Activated naive CD4-positive, alpha-beta T cell treated with anti-CD3 and anti-CD28 coated beads for 36 hours (primary cell): ENCODE measurements at regions not wholly inside any gene's neighbourhood (a gene's known extent, or its start where the extent isn't known, plus 50 kb on each side); places are given as distances from the start of the nearest gene placed in this dataset.

Experiments used
- CTCF ChIA-PET: fragments of 350-600 bp; sonication (Branson Sonifier 250); formaldehyde crosslinking; loops from one replicate; lab custom pipeline; 2021; ENCODE audit warnings: antibody characterized with exemption; lab: Charles Lee
- DNase-seq: peaks from one replicate; pipeline ENCODE4 v3.0.0-alpha.2; 2020
- H3K27ac Mint-ChIP-seq: one replicate; pipeline ENCODE4 v1.8.0; 2021; ENCODE audit warnings: mild to moderate bottlenecking, mixed read lengths
- H3K27me3 Mint-ChIP-seq: one replicate; pipeline ENCODE4 v1.8.0; 2021; ENCODE audit warnings: low read depth, mixed read lengths
- H3K36me3 Mint-ChIP-seq: one replicate; pipeline ENCODE4 v1.8.0; 2021; ENCODE audit warnings: low read depth, mixed read lengths
- H3K4me1 Mint-ChIP-seq: one replicate; pipeline ENCODE4 v1.8.0; 2021; ENCODE audit warnings: low read depth, mixed read lengths
- H3K4me3 Mint-ChIP-seq: one replicate; pipeline ENCODE4 v1.8.0; 2021; ENCODE audit warnings: mild to moderate bottlenecking, moderate library complexity, mixed read lengths
- H3K9me3 Mint-ChIP-seq: one replicate; pipeline ENCODE4 v1.8.0; 2021; ENCODE audit warnings: mixed read lengths
- intact Hi-C: fragments of 100-400 bp; cut with micrococcal nuclease; formaldehyde crosslinking; loops from one replicate; pipeline ENCODE4 v1.15.1; 2023

DNA sequence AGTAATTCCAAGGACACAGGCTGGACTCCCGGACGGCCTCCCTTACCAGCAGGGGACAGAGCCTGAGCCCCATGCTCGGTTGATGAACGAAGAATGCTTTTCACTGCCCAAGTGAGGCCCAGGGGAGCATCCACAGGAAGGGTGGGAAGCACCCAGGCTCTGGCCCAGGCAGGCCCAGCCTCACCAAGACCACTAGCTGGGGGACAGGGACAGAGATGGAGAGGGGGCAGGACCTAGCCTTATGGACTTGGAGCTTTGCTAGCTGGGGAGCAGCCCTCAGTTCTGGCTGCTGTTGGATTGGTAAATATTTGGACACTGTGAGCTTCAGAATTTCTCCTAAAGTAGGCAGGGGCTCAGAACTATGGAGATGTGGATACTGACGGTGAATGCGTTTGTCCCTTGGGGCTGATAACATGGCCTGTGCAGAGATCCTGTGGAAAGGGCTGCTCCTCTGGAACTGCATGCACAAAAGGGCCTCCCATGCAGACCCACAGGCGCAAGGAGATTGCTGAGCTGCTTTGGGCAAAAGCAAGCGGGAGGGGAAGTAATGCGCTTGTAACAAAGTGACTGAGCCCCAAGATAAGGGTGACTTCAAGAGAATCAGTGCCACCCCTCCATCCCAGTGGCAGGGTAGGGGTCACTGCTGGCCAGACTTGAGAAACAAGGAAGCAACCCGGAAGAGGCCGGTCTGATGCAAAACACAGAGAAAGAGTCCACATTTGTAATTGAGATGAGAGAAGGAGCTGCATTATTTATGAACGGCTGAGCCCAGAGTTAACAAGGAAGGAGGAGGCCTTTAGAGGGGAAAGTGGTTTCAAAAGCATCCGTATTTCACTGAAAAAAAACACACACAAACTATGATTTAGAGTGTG lies 70.1 kb upstream of the MEF2A start:
- DNase-seq, result no peak
- Mint-ChIP-seq H3K27me3 (no peaks in the 10 kb centered on the region), H3K4me3 (no peak overlapping the region), H3K27ac (peak overlapping the region; percentile 16), H3K36me3 (no peaks in the 10 kb centered on the region), H3K4me1 (peaks cover 17% of the 10 kb centered on the region), H3K9me3 (no peaks in the 10 kb centered on the region)
- CTCF ChIA-PET, result interaction anchor here (0.6 to 1.2 kb wide), 3 partner anchors 20 to 259 kb away, joined by 3 read pairs; no protein-coding TSS in a partner anchor
- intact Hi-C loops, result no loop called here

DNA sequence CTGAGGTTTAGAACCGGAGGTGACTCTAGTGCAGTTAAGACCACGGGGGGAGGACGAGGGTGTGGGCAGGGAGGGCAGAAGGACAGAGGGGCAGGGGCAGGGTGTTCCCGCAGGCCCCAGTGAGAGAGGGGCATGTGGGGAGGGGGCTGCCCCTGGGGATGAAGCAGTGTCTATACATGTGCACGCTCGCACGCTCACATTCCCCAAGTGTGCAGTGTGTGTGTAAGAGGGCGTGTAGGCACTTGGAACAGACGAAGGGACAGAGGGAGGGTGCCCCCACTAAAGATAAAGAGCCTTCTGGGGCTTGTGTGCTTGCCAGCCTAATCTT lies 69.5 kb upstream of the MEF2A start:
- DNase-seq, result no peak
- intact Hi-C loops, result no loop called here
- Mint-ChIP-seq H3K4me1 (peaks cover 21% of the 10 kb centered on the region), H3K27ac (no peak overlapping the region), H3K27me3 (no peaks in the 10 kb centered on the region), H3K4me3 (no peak overlapping the region), H3K9me3 (no peaks in the 10 kb centered on the region), H3K36me3 (no peaks in the 10 kb centered on the region)
- CTCF ChIA-PET, result interaction anchor here (0.6 to 1.2 kb wide), 3 partner anchors 20 to 259 kb away, joined by 3 read pairs; no protein-coding TSS in a partner anchor

DNA sequence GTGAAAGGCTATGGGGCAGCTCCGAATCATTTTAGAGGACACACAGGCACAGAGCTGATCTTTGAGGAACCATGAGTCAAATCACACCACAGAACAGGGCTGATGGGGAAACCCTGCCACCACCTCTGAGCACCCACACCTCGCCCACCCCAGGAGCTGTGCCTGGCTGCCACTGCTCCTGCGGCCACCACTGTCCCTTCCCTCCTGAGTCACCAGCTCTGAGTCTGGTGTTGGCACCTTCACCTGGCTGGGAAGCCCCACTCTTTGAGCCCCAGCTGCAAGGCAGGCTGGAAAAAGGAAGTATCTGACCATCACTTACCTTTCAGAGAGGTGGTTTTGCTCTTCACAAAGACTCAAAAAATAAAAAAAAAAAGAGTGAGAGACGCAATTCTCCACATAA lies 63.6 kb upstream of the MEF2A start:
- Mint-ChIP-seq H3K9me3 (no peaks in the 10 kb centered on the region), H3K27me3 (no peaks in the 10 kb centered on the region), H3K4me3 (no peak overlapping the region), H3K4me1 (peaks cover 31% of the 10 kb centered on the region), H3K36me3 (no peaks in the 10 kb centered on the region), H3K27ac (no peak overlapping the region)
- intact Hi-C loops, result no loop called here
- CTCF ChIA-PET, result interaction anchor here (0.5 to 1.2 kb wide), 2 partner anchors 19 to 202 kb away, joined by 3 to 5 read pairs; no protein-coding TSS in a partner anchor
- DNase-seq, result peak; percentile 33

DNA sequence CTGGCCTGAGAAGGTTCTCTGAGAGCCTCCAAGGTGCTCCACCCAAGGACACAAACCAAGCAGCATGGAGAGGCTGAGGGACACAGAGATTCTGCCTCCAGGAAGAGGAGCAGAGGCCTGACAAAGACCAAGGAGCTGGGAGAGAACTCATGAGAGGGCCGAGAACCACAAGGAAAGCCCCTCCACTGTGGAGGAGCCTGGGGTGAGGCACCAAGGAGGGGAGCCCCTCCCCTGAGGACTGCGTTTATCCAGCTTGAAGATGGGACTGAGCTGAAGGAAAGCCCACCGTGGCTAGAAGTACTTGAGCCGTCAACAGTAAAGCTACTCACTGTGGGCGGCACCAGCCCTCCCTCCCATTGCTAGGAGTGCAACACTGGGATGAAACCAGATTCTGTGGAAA lies 63.1 kb upstream of the MEF2A start:
- H3K4me1 Mint-ChIP-seq, result peaks cover 31% of the 10 kb centered on the region
- H3K27ac Mint-ChIP-seq, result no peak overlapping the region
- intact Hi-C loops, result no loop called here
- no peaks in the 10 kb centered on the region for H3K36me3 Mint-ChIP-seq
- H3K4me3 Mint-ChIP-seq, result no peak overlapping the region
- H3K27me3 Mint-ChIP-seq, result no peaks in the 10 kb centered on the region
- no peaks in the 10 kb centered on the region for H3K9me3 Mint-ChIP-seq
- CTCF ChIA-PET, result interaction anchor here (0.5 to 1.2 kb wide), 2 partner anchors 19 to 202 kb away, joined by 3 to 5 read pairs; no protein-coding TSS in a partner anchor
- no peak for DNase-seq

DNA sequence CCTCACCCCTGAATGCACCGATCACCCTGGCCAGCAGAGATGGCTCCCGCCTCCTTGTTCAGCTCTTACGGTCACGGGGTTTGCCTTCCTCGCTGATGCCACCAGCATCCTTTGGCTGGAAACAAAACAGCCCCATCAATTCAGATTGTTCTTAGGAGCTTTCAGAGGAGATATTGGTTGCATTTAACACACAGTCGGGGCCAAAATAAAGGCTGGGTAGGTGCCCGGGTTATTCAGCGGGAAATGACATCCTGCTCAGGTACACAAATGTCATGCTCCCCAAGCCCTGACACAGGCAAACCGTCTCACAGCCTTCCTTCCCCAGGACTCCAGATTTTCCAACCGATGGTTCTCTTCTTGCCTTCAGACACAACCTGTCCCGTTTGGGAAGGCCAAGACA lies 62.4 kb upstream of the MEF2A start:
- H3K4me3 Mint-ChIP-seq, result no peak overlapping the region
- intact Hi-C loops, result no loop called here
- H3K27ac Mint-ChIP-seq, result no peak overlapping the region
- CTCF ChIA-PET, result interaction anchor here (1.2 to 1.4 kb wide), 2 partner anchors 70 to 201 kb away, joined by 3 to 5 read pairs; no protein-coding TSS in a partner anchor
- H3K9me3 Mint-ChIP-seq, result no peaks in the 10 kb centered on the region
- H3K4me1 Mint-ChIP-seq, result peaks cover 31% of the 10 kb centered on the region
- H3K36me3 Mint-ChIP-seq, result no peaks in the 10 kb centered on the region
- no peaks in the 10 kb centered on the region for H3K27me3 Mint-ChIP-seq
- DNase-seq, result no peak

DNA sequence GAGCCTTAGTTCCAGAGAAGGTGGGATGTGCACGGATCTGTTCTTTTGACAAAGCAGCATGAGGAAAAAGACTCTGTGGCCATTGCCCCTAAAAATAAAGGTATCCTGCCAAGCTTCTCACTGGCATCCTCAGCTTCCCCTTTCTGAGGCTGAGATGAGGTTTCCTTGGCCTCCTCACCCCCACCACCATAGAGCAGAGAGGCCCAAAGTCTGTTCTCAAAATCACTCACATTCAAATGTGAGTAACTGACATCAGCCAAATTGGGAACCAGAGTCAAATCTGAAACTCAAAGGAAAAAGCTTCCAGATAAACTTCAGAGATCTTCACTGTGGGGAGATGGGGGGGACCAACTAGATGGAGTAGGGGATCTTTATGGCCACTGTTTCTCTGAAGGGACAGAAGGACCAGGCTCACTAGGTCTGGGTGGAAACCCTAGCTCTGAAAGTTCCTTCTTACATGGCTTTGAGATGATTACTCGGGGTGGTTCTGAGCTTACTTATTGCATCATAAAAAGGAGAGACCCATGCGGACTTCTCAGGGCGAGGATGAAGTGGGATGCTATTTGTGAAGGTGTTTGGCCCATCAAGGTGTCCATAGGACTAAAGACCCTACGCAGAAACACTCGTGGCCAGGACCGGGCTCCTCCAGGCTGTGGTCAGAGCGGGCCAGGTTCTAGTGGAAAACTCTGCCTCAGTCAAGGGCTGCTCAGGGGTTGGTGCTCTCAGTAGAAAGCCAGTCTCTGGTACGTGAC lies 61.5 kb upstream of the MEF2A start:
- Mint-ChIP-seq H3K27me3 (no peaks in the 10 kb centered on the region), H3K9me3 (no peaks in the 10 kb centered on the region), H3K4me1 (peaks cover 34% of the 10 kb centered on the region), H3K4me3 (no peak overlapping the region), H3K36me3 (no peaks in the 10 kb centered on the region), H3K27ac (no peak overlapping the region)
- CTCF ChIA-PET, result interaction anchor here (0.9 to 1.4 kb wide), 2 partner anchors 71 to 232 kb away, joined by 3 read pairs; no protein-coding TSS in a partner anchor
- intact Hi-C loops, result loop anchor here (1.0 kb wide), 1 partner anchor 79 kb away; no protein-coding TSS in a partner anchor
- peak; percentile 34 for DNase-seq

DNA sequence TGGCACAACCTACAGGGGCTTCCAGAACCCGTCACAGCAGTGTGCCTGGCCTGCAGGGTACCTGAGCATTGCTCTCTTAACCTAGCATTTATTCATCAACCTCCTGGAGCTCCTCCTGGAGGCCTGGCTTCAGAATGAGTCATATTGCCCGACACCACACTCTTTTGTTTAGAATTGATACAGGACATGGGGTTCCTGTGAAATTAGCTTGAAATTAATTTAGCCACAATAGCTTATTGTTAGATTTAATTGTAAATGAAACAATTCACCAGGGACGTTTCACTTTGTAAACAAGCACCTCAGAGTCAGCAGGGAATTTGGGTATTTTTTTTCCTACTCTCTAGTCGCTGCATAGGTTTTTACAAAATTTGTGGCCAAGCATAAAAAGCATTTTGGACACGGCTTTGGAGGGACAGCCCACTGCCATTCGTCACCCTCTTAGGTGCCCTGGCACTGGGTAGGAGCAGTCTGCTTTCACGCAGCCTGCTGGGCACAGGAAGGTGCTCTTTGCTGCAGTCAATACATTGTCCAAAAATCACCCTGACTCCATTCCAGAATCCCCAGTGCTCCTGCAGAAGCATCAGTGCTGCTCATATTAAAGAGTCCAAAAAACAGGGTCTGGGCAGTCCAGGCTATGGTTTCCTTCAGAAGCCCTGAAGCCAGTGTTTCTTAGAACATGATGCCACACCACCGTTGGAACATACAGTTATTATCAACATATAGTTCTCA lies 60.8 kb upstream of the MEF2A start:
- peaks cover 38% of the 10 kb centered on the region for H3K4me1 Mint-ChIP-seq
- H3K27me3 Mint-ChIP-seq, result no peaks in the 10 kb centered on the region
- intact Hi-C loops, result loop anchor here (1.0 kb wide), 1 partner anchor 80 kb away; no protein-coding TSS in a partner anchor
- H3K36me3 Mint-ChIP-seq, result no peaks in the 10 kb centered on the region
- H3K27ac Mint-ChIP-seq, result no peak overlapping the region
- CTCF ChIA-PET, result interaction anchor here (0.9 kb wide), 1 partner anchor 232 kb away, joined by 3 read pairs; no protein-coding TSS in a partner anchor
- DNase-seq, result peak; percentile 25
- no peaks in the 10 kb centered on the region for H3K9me3 Mint-ChIP-seq
- no peak overlapping the region for H3K4me3 Mint-ChIP-seq

DNA sequence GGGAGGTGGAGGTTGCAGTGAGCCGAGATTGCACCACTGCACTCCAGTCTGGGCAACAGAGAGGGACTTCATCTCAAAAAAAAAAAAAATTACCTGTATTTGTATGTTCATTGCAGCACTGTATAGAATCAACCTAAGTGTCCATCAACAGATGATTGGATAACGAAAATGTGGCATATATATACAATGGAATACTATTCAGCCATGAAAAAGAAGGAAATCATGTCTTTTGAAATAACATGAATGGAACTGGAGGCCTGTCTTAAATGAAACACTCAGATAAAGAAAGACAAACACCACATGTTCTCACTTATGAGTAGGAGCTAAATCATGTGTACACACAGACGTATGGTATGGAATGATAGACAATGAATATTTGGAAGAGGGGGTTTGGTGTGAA lies 59.4 kb upstream of the MEF2A start:
- H3K36me3 Mint-ChIP-seq, result no peaks in the 10 kb centered on the region
- H3K4me3 Mint-ChIP-seq, result no peak overlapping the region
- no peaks in the 10 kb centered on the region for H3K27me3 Mint-ChIP-seq
- H3K9me3 Mint-ChIP-seq, result no peaks in the 10 kb centered on the region
- intact Hi-C loops, result no loop called here
- CTCF ChIA-PET, result no interaction called here
- no peak for DNase-seq
- no peak overlapping the region for H3K27ac Mint-ChIP-seq
- H3K4me1 Mint-ChIP-seq, result peaks cover 29% of the 10 kb centered on the region

DNA sequence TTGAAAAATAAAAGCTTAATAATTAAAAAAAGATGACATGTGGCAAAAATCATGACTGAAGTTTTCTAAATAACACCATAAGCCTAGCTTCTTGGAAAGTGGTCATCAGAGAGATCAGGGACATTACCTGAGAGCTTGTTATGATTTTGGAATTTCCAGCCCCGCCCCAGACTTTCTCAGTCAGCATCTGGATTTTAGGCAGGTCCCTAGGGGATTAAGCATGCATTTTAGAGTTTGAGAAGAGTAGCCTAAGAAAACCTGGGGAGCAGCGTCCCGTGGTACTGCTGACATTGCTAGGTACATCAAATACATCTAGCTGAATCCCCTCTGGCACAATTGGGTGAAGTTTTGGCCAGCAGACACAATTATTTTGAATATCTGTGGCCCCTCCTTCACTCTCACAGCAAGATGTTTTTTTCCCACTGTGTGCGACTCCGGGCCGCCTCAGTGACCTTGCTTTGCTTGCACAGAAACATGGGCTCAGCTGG lies 58.7 kb upstream of the MEF2A start:
- no peak for DNase-seq
- H3K9me3 Mint-ChIP-seq, result no peaks in the 10 kb centered on the region
- CTCF ChIA-PET, result no interaction called here

DNA sequence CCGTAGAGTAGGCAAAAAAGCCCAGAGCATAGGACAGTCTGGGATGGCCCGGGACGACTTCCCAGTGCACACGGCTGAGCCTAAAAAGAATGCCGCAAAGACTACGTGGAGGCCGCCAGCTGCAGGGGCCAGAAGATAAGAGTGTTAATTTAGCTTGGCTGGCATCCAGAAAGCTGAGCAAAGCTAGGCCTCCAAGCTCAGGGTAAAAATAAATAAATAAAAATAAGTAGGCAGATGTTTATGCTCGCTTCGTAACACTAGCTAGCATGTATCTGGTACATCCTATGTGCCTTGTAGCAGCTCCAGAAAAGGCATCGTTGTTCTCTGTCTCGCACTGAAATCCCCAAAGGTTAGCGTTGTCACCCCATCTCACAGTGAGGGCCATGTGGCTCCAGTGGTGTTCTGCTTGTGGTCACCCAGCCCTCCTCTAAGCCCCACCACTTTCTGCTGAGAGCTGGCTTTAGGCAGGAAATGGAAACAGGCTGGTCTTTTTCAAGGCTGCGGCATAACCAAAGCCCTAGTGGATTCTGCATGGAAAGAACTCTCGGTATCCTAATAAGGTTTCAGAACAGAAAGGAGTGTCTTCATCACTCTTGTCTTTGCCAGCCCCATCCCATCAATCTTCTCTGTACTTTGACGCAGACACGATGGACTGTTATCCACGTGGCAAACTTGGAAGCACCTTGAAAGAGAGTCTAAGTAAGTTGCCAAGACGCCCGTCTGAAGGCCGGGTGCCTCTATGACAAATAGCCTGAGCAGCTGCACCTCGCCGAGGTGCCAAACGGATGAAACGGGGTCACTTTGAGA lies 58.1 kb upstream of the MEF2A start:
- Mint-ChIP-seq H3K9me3 (no peaks in the 10 kb centered on the region), H3K36me3 (no peaks in the 10 kb centered on the region), H3K4me3 (no peak overlapping the region), H3K4me1 (peaks cover 36% of the 10 kb centered on the region), H3K27me3 (no peaks in the 10 kb centered on the region), H3K27ac (no peak overlapping the region)
- intact Hi-C loops, result no loop called here
- CTCF ChIA-PET, result no interaction called here
- no peak for DNase-seq

More for the DNA sequence above, 58.7 kb upstream of the MEF2A start:
- intact Hi-C loops, result no loop called here
- Mint-ChIP-seq H3K27ac (no peak overlapping the region), H3K27me3 (no peaks in the 10 kb centered on the region), H3K4me3 (no peak overlapping the region), H3K36me3 (no peaks in the 10 kb centered on the region), H3K4me1 (peaks cover 34% of the 10 kb centered on the region)

DNA sequence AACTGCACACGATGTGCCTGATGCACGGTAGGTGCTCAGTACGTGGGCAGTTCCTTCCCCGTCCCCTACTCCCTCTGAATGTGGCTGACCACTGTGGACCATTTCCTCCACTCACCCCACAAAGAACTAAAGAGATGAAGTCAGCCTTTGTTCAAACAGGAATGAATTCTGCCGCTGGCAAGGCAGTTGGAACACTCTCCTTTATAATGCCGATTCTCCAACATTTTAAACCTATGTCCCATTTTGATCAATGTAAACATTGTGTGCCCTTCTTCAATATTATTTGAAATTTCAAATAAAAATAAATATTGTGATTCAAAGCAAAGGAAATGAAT lies 57.5 kb upstream of the MEF2A start:
- no peaks in the 10 kb centered on the region for H3K27me3 Mint-ChIP-seq

More for the DNA sequence above, 57.5 kb upstream of the MEF2A start:
- DNase-seq, result no peak
- Mint-ChIP-seq H3K4me3 (no peak overlapping the region), H3K36me3 (no peaks in the 10 kb centered on the region), H3K9me3 (no peaks in the 10 kb centered on the region), H3K4me1 (peaks cover 35% of the 10 kb centered on the region), H3K27ac (no peak overlapping the region)
- intact Hi-C loops, result no loop called here
- CTCF ChIA-PET, result no interaction called here
